ENCODE measurements at regions not wholly inside any gene's neighbourhood (a gene's known extent, or its start where the extent isn't known, plus 50 kb on each side); places are given as distances from the start of the nearest gene placed in this dataset.

DNA sequence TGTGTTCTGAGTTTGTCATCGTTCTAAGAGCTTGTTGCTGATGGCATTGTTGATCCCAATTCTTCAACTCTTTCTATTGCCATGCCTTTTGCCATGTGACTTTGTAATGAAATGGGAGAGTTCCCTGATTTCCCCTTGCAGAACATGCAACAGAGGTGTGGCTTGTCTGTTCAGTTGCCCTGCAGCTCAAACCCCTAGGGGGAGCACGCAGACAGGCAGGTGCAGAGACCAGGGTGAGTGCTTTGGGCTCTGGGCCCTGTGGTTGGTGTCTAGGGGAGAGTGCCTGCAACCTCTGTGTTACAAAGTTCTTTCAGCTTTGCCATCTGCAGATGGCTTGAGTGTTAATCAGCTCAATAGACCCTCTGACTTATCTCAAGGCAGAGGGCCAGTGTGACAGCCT is 332.7 kb downstream of the MID1IP1 start:
- Histone ChIP-seq H3K9ac (ENCODE audit: low read length) (no peak overlapping the region), H3K4me2 (ENCODE audit: low read depth, low read length, poor library complexity, severe bottlenecking) (no peak overlapping the region), H3K4me3 (ENCODE audit: insufficient read depth, low read length, poor library complexity, severe bottlenecking) (no peak overlapping the region), H3K27me3 (ENCODE audit: low read length) (no peaks in the 10 kb centered on the region), H3K79me2 (ENCODE audit: insufficient read depth, low read length) (no peaks in the 10 kb centered on the region), H3K9me2 (replicated peaks; ENCODE audit: insufficient read depth, low read length) (no peaks in the 10 kb centered on the region), H3K27ac (ENCODE audit: low read depth, low read length) (no peak overlapping the region), H2AFZ (ENCODE audit: low read depth, low read length, severe bottlenecking) (no peak overlapping the region), H3K9me3 (ENCODE audit: insufficient read depth, low read length) (no peaks in the 10 kb centered on the region), H3F3A (ENCODE audit: insufficient read depth) (no peaks in the 10 kb centered on the region), H3K36me3 (ENCODE audit: low read length) (no peaks in the 10 kb centered on the region), H4K20me1 (ENCODE audit: low read depth, low read length) (no peaks in the 10 kb centered on the region)
- no peak for TF ChIP-seq EZH2phosphoT487 (conservative IDR thresholded peaks at IDR 0.05; ENCODE audit: low read length)
- TF ChIP-seq, protein P1, sequence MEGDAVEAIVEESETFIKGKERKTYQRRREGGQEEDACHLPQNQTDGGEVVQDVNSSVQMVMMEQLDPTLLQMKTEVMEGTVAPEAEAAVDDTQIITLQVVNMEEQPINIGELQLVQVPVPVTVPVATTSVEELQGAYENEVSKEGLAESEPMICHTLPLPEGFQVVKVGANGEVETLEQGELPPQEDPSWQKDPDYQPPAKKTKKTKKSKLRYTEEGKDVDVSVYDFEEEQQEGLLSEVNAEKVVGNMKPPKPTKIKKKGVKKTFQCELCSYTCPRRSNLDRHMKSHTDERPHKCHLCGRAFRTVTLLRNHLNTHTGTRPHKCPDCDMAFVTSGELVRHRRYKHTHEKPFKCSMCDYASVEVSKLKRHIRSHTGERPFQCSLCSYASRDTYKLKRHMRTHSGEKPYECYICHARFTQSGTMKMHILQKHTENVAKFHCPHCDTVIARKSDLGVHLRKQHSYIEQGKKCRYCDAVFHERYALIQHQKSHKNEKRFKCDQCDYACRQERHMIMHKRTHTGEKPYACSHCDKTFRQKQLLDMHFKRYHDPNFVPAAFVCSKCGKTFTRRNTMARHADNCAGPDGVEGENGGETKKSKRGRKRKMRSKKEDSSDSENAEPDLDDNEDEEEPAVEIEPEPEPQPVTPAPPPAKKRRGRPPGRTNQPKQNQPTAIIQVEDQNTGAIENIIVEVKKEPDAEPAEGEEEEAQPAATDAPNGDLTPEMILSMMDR (IDR thresholded peaks at IDR 0.05; ENCODE audit: insufficient read depth, low read length, poor library complexity, severe bottlenecking), result no peak

DNA sequence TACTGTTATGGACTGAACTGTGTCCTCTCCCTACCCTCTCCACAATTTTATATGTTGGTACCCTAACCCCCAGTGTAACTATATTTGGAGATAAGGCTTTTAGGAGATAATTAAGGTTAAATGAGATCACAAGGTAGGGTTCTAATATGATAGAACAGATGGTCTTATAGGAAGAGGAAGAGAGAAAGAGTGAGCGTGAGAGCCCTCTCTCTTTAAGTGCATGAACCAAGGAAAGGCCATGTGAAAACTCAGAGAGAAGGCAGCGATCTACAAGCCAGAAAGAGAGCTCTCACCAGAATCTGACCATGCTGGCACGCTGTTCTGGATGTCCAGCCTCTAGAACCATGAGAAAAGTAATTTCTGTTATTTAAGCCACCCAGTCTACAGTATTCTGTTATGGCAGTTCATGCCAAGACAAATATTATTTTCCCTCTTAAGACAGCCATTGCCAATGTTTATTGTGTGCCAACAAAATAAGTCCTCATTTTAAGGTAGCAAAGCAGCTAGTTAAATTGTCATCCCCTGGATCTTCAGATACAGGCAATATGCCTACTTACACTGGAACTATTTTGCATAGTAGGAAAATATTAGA is 336.2 kb downstream of the MID1IP1 start:
- Histone ChIP-seq H3K9me3 (ENCODE audit: insufficient read depth, low read length) (no peaks in the 10 kb centered on the region), H2AFZ (ENCODE audit: low read depth, low read length, severe bottlenecking) (no peak overlapping the region), H4K20me1 (ENCODE audit: low read depth, low read length) (no peaks in the 10 kb centered on the region), H3K4me2 (ENCODE audit: low read depth, low read length, poor library complexity, severe bottlenecking) (no peak overlapping the region), H3K9ac (ENCODE audit: low read length) (no peak overlapping the region), H3K27ac (ENCODE audit: low read depth, low read length) (no peak overlapping the region), H3F3A (ENCODE audit: insufficient read depth) (no peaks in the 10 kb centered on the region), H3K9me2 (replicated peaks; ENCODE audit: insufficient read depth, low read length) (no peaks in the 10 kb centered on the region), H3K27me3 (ENCODE audit: low read length) (no peaks in the 10 kb centered on the region), H3K79me2 (ENCODE audit: insufficient read depth, low read length) (no peaks in the 10 kb centered on the region), H3K36me3 (ENCODE audit: low read length) (no peaks in the 10 kb centered on the region), H3K4me3 (ENCODE audit: insufficient read depth, low read length, poor library complexity, severe bottlenecking) (no peak overlapping the region)
- TF ChIP-seq, protein P1 (IDR thresholded peaks at IDR 0.05; ENCODE audit: insufficient read depth, low read length, poor library complexity, severe bottlenecking), result no peak
- no peak for TF ChIP-seq EZH2phosphoT487 (conservative IDR thresholded peaks at IDR 0.05; ENCODE audit: low read length)

DNA sequence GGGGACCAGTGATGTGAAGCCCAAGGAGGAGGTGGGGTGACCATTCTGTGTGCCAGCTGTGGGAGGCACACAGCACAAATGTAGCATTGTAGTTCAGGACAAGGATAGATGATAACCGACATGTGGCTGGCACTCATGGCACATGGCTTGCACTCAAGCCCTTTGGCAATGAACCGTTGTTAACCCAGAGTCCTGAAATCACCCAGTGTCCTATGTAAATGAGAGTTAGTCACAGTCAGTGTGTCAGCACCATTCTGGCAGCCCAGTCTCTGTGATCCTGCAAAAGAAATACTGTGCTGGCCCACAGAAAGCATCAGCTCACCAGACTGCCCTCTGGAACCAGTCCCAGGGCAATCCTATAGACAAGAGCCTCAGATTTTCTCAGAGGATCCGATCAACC is 339.3 kb downstream of the MID1IP1 start:
- no peaks in the 10 kb centered on the region for H3K27me3 ChIP-seq (ENCODE audit: low read length)
- no peaks in the 10 kb centered on the region for H3K36me3 ChIP-seq (ENCODE audit: low read length)
- no peak overlapping the region for H3K4me2 ChIP-seq (ENCODE audit: low read depth, low read length, poor library complexity, severe bottlenecking)
- no peak overlapping the region for H2AFZ ChIP-seq (ENCODE audit: low read depth, low read length, severe bottlenecking)
- no peaks in the 10 kb centered on the region for H3K9me2 ChIP-seq (replicated peaks; ENCODE audit: insufficient read depth, low read length)
- H3F3A ChIP-seq (ENCODE audit: insufficient read depth), result no peaks in the 10 kb centered on the region
- no peak overlapping the region for H3K9ac ChIP-seq (ENCODE audit: low read length)
- H3K79me2 ChIP-seq (ENCODE audit: insufficient read depth, low read length), result no peaks in the 10 kb centered on the region
- no peak overlapping the region for H3K4me3 ChIP-seq (ENCODE audit: insufficient read depth, low read length, poor library complexity, severe bottlenecking)
- no peak for TF ChIP-seq EZH2phosphoT487 (conservative IDR thresholded peaks at IDR 0.05; ENCODE audit: low read length)
- H4K20me1 ChIP-seq (ENCODE audit: low read depth, low read length), result no peaks in the 10 kb centered on the region
- no peaks in the 10 kb centered on the region for H3K9me3 ChIP-seq (ENCODE audit: insufficient read depth, low read length)
- no peak overlapping the region for H3K27ac ChIP-seq (ENCODE audit: low read depth, low read length)

DNA sequence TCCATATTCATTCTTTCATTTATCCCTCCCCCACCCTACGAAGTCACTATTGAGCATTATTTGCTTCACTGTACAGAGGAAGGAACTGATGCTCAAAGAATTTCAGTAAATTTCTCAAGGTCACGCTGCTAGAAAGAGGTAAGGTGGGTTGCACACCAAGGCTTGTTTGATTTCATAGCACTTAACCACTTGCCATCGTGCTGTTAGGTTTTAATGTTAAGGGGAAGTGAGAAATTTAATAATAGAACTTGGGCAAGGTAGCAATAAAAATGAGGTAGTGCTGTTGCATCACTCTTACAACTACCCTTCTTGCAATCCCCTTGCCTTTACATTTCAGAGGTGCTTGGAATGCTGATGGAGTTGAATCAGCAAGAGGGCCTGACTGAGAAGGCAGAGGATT is 343.1 kb downstream of the MID1IP1 start:
- no peak overlapping the region for H3K4me2 ChIP-seq (ENCODE audit: low read depth, low read length, poor library complexity, severe bottlenecking)
- H3K79me2 ChIP-seq (ENCODE audit: insufficient read depth, low read length), result no peaks in the 10 kb centered on the region
- H2AFZ ChIP-seq (ENCODE audit: low read depth, low read length, severe bottlenecking), result no peak overlapping the region
- no peaks in the 10 kb centered on the region for H3K9me3 ChIP-seq (ENCODE audit: insufficient read depth, low read length)
- no peaks in the 10 kb centered on the region for H3F3A ChIP-seq (ENCODE audit: insufficient read depth)
- no peak overlapping the region for H3K9ac ChIP-seq (ENCODE audit: low read length)
- H3K27ac ChIP-seq (ENCODE audit: low read depth, low read length), result no peak overlapping the region
- H4K20me1 ChIP-seq (ENCODE audit: low read depth, low read length), result no peaks in the 10 kb centered on the region
- H3K36me3 ChIP-seq (ENCODE audit: low read length), result no peaks in the 10 kb centered on the region
- no peaks in the 10 kb centered on the region for H3K27me3 ChIP-seq (ENCODE audit: low read length)
- TF ChIP-seq, protein P1 (IDR thresholded peaks at IDR 0.05; ENCODE audit: insufficient read depth, low read length, poor library complexity, severe bottlenecking), result no peak
- no peak for TF ChIP-seq EZH2phosphoT487 (conservative IDR thresholded peaks at IDR 0.05; ENCODE audit: low read length)
- no peaks in the 10 kb centered on the region for H3K9me2 ChIP-seq (replicated peaks; ENCODE audit: insufficient read depth, low read length)
- no peak overlapping the region for H3K4me3 ChIP-seq (ENCODE audit: insufficient read depth, low read length, poor library complexity, severe bottlenecking)
